ENCODE measurements at regions not wholly inside any gene's neighbourhood (a gene's known extent, or its start where the extent isn't known, plus 50 kb on each side); places are given as distances from the start of the nearest gene placed in this dataset.

DNA sequence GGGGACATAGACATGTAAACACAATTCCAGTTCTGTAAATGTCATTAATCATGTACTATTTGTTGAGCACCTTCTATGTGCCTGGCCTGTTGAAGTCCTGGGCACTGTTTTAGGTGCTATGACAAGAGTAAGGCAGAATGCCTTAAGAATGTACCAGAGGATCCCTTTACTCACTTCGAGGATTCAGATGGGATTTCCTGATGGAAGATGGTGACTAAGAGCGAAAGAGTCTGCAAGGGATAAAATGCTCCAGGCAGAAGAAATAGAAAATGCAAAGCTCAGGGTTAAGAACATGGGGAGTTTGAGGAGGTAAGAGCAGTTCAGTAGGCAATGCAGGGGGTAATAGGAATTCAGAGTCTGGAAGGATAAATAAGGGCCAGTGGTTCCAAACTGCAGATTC lies 671.3 kb upstream of the TBX3 start:
- DNase-seq (ENCODE audit: low spot score), result no peak

DNA sequence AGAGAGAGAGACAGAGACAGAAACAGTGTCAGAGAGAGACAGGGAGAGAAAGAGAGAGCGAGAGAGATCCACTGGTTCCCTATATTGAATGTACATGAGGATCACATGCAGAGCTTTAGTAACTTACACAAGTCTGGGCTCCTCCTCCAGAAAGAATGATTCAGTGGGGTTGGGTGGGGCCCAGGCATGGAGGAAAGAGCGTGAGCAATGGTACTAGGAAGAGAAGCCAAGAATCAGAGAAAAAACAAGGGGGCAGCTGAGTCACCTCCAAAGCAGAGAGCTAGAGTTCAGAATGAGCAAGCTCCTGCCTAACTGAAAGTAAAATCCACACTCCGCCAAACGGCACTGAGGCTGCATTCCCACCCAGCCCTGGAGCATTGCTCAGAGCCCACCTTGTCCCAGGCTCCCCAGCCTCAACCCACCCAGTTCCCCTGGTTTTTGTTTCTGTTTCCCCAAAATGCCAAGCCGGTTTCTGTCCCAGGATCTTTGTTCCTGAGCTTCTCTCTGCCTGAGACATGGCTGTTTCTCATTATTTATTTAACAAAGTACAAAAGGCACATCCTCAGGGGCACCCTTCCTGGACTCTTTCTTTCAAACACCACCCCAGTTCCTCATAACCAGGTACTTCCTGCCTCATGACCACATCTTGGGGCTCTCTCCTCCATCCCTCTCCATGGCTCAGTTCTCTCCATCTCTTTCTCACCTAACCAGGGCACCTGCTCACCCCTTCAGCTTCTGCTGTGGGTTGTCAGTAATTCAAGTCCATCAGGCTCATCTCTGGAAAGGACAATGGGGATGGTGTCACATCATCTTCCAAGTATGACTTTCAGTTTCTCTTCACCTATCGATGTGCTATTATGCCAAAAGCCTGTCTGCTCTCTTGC lies 670.3 kb upstream of the TBX3 start:
- DNase-seq (ENCODE audit: low spot score), result no peak

DNA sequence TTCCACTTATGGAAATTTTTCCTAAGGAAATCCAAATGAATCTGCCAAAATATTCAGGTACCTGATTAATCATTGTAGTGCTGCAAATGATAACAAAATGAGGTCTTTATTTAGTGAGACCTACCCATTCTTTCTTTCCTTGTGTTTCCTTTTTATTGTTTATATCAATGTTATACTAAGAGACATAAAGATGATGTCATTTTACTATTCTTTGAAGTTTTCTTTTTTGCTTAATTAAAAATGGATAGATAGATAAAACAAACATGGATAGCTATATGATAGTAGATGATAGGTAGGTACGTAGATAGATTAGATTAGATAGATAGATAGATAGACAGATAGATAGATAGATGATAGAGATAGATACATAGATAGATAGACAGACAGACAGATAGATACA lies 669.5 kb upstream of the TBX3 start:
- no peak for DNase-seq (ENCODE audit: low spot score)

DNA sequence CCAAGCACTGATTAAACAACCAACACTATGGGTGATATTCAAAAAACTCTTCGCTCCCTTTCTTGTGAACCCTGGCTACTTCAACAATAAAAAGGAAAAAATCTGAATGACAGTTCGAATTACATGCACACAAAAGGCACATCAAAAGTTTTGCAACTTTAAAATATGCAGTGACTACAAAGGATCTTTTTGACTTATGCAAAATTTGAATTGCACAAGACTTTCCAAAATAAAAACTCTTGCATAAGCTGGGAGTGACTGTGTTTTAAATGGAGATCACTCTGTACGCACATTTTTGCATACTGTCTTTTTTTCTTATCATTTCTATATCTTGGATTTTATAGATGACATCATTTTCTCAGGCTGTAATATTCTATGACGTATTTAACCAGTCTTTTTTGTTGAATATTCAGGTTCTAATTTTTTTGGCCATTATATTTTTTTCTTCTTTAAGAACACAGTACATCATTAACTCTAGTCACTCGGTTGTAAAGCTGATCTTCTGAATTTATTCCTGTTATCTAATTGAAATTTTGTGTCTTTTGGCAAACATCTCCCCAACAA lies 667.6 kb upstream of the TBX3 start:
- no peak for DNase-seq (ENCODE audit: low spot score)

DNA sequence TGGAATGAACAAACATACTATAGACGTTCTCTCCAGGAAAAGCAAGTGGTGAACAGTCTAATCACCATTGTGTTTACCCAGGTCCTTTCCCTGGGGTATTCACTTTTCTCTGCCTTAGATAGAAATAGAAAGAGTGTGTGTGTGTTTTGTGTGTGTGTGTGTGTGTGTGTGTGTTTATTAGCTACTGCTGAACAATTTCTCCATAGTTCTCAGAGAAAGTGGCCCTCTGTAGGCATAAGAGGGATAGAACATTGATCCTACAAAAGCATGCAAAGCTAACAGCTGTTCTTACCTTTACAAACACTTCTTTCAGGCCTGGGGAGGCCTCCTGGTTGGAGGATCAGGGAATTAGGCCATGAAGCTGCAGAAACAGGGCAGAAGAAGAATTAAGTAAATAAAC lies 665.7 kb upstream of the TBX3 start:
- DNase-seq (ENCODE audit: low spot score), result no peak

DNA sequence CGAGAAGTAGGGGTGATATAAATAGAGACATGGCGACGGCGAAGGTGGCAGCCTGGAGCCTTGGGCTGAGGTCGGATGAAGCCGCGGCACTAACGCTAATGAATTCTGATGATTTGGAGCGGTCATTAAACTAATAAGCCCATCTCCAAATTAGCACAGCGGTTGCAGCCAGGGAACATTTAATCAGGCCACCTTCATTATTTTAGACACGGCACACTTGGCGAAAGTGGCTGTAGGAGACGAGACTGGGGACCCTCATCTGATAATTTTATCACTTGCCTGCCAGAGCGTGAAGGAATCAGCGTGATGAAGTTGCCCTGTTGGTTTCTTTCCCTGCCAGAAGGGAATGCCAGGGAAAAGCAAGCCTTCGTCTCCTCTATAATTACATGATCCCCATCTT lies 664.3 kb upstream of the TBX3 start:
- no peak for DNase-seq (ENCODE audit: low spot score)

DNA sequence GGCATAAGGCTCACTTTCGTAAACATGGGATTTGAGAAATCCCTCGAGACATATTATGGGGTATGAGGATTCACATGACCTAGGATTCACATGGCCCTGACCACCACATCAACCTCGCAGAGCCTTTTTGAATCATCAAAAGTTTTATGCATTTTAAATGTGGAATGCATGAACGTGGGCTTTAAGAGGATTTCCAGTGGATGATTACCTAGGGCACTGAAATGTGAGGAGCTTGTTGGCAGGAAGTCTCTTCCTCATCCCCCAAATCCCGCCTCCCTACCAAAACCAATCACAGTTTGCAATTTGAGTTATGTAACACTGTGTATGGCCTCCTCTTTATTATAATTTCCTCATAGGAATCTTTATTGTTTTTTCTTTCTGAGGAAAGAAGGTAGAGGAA lies 659.6 kb upstream of the TBX3 start:
- DNase-seq (ENCODE audit: low spot score), result no peak

DNA sequence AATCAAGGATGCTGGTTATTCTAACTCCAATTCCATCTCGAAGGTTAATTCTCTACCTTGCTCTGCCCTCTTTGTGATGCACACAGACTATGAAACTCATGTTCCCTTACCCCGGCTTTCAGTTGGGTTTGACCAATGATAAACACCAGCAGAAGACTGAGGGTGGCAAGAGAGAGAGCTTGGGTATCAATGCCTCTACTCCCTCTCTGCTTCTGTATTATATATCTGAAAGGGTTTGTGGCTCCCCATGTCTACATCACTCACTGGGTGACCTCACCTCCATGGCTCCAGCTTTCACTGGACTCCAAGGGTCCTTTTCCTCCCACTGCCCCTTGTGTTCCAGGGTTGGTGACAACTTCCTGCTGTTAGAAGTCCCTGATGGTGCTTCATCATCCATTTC lies 659.0 kb upstream of the TBX3 start:
- no peak for DNase-seq (ENCODE audit: low spot score)

DNA sequence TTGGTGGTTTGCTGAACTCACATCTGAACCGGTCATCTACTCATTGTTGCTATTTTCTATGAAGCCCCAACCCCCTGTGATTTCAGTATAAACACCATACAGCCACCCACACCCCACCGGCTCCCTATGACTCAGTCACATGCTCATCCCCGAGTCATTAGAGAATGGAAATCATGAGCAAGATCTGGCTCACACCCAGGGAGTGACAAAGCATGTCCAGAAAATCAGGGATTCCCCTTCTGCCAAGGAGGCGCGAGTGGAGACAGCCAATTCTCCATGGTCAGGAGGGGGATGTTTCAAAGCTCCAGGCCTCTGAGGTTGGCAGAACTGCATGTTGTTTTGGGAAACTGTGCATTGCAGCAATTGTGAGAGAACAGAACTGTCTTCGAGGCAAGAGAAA lies 657.5 kb upstream of the TBX3 start:
- no peak for DNase-seq (ENCODE audit: low spot score)

DNA sequence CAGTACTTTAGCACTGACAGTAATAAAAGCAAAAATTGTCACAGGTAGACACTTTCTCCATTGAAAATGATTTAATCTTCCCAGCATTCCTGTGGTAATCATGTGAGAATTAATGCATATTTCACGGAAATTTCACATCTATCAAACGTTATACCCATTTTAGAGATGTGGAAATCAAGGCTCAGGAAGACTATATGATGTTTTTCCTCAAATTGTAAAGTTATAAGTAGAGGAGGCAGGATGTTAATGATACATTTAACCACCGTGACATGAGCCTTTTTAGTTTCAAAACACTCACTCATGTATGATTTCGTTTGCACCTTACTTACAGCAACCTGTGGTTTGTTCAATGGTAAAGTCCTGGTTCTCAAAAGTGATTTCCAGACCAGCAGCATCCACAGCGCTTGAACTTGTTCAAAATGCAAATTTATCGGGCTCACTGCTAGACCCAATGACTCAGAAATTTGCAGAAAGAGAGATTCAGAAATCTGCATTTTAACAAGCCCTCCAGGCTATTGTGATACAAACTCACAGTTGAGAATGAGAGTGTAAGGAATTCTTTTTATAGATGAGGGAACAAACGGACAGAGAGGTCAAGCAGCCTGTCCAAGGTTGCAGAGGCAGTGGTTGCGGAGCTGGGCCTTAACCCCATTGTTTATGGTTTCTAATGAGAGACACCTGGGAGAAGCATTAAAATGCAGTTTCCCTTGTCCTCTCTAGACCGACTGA lies 654.8 kb upstream of the TBX3 start:
- DNase-seq (ENCODE audit: low spot score), result no peak

DNA sequence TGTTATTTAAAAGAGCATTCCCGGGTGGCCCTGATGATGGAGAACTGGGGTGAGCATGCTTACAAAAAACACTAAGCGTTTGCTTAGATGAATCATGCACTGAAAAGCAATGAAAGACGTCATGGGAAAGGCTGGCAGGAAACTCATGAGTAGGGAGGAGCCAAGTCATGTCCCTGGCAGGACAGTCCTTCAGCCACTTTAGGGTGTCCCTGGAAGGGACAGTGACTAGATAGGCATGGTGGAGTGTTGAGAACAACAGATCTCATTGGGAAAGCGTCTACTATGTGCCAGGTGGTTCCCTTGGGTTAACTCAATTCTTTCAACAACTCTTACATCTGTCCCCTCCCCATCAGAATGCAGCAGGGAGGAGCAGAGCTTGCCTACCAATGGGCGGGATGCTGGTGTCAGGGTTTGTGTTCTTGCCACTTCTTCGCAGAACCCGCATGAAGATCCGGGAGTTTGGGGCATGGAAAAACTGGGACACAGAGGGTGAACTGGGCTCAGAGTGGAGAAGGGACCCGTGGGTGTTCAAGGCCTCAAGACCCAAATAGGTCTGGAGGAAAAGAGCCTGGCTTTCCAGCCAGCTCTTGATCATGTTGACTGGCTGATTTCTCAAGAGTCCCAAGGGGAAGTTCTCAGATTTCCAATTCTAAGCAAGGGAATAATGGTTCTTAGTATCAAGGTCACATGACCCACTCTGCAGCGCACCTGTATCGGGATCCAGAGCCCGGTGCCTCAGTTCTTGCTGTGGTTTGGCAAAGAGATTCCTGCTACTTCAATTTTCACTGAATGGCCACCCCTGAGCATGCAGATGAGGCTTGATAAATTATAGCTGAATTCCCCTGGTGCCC lies 653.9 kb upstream of the TBX3 start:
- no peak for DNase-seq (ENCODE audit: low spot score)

DNA sequence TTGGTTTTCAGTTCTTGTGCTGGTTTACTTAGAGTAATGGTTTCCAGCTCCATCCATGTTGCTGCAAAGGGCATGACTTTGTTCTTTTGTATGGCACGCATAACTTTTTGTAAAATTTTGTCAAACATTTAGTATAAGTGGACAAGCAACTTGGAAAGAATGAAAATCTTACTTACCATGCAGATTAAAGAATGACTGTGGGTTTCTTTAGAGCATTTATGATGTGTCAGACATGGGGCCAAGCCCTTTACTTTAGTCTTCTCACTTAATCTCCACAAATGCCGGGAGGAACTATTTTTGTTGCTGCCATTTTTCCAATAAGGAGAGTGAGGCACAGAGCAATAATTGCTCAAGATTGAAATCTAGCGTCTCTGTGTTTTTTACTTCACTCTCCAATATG lies 652.5 kb upstream of the TBX3 start:
- DNase-seq (ENCODE audit: low spot score), result no peak

DNA sequence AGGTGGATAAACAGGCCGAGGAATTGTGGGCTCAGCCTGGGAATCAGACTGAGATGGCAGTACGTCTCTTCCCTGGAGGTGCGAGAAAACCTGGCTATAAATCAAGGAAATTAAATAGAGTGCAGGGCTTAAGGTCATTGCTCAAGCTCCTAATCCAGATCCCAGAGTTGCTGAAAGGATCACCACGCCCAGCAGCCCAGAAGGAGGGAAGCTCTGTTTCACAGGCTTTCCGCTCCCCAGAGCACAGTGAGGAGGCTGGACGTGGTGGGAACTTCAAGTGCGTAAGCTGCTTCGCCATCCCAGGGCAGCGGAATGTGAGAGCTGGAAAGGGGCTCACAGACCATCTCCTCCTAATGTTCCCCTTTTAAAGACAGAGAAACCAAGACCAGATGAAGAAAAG lies 651.6 kb upstream of the TBX3 start:
- DNase-seq (ENCODE audit: low spot score), result no peak

DNA sequence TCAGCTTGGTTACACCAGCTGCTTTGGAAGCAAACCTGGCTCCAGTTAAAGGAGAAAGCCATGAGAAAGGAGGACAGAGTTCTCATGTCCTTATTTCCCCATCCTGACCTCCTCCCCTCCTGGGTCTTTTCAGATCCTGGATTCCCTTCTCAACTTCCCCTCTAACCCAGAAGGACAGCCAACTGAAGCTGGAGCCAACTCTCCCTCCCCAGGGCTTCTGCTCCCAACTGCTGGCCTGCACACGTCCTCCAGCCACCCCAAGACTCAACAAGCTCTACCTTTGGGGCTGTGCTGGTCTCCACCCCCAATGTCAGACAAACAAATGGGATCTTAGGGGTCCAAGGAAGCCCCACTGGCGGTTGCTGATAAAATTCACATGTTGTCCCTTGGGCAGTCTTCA lies 651.1 kb upstream of the TBX3 start:
- no peak for DNase-seq (ENCODE audit: low spot score)

DNA sequence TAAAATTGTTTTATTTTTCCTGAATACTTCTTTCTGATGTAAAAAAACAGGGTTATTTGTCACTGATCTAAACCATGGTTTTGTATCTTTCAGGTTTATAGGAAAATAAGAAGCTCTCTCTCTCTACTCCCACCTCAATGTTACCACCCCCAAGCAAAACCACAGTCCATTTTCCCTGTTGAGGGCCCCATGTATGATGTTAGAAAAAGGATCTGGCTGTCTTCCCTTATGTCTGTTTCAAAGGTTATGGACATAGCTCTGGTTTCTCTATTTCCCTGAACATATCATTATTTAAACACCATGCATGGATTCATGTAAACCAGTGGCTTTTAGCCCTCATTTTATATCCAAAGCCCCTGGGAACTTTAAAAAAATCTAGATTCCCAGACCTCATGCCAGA lies 649.0 kb upstream of the TBX3 start:
- DNase-seq (ENCODE audit: low spot score), result no peak

DNA sequence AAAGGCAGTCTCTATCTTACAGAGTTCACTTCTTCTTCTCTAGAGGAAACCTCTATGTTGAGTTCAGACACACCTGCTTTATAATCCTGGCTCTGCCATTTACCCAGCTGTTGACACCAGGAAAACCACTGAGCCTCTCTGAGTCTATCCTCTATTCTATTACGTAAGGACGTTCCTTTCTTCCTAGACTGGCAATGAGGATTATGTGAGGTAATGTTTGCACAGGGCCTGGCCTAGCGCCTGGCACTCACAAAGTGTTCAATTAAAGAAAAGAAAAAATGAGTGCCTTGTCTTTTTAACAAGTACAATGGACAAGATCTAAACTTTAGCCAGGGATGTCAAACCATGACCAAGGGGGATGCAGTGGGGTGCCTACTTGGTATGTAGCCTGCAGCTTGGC lies 641.9 kb upstream of the TBX3 start:
- no peak for DNase-seq (ENCODE audit: low spot score)

DNA sequence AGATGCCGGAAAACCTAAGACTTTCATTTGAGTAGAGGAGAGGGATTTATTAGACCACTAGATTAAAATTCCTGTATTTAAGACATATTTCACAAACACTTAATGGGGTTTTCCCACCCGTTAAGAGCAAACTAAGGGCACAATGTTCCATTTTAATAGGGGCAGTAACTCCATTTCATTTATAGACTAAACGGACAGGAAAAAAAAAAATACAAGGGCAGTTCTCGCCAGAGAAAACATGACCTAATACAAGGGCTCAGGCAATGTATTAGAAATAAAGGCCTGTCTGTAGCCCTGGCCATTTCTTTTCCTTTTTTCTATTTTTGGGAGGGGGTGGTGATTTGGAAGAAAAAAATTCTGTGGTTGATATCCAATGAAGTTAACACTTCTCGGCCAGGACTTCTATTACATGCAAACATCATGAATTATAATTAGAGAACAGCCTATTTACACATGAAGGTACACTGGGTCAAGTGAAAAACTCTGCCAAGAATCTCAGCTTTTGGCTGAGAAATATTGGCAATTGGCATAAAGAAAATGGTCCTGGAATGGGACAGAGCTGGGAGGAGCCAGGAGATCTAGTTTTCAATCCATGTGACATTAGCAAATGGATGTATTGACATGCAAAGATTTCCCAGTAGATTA lies 641.1 kb upstream of the TBX3 start:
- no peak for DNase-seq (ENCODE audit: low spot score)

DNA sequence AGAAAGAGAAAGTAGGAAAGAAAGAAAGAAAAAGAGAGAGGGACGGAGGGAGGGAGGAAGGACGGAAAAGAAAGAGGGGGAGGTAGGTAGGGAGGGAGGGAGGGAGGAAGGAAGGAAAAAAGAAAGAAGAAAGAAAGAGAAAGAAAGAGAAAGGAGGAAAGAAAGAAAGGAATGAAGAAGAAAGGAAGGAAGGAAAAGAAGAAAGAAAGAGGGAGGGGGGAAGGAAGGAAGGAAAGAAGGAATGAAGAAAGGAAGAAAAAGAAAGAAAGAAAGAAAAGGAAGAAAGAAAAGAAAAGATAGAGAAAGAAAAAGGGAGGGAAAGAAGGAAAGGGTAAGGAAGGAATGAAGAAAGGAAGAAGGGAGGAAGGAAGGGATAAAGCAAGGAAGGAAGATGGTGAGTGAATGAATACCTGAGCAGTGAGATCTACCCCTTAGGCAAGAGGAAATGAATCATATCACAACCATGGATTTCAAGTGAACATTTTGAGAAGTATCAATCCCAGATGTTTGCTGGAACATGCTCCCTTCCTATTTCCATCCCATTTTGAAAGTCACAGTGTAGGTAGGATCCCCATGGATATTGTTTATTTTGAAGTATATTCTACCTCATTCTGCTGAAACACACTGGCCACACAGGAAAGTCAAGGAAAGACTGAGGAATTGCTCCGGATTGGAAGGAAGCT lies 639.4 kb upstream of the TBX3 start:
- no peak for DNase-seq (ENCODE audit: low spot score)

DNA sequence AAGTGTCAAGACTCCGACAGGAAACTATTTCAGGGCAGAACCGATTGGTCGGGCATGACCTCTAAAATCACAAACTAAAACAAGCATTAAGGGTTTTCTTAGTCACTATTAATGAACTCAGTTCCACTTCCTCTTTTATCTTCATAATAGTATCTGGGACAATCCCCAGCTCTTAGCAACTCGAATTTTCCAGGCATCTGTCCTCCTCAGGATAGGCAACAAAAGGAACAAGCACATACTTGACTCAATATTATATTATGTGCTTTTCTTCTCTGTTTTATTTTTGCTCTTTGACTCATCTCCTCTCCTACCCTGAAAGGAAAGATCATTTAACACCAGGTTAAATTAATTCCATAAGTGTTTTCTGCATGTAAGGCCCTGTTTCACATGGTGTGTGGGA lies 638.3 kb upstream of the TBX3 start:
- DNase-seq (ENCODE audit: low spot score), result peak; percentile 39

DNA sequence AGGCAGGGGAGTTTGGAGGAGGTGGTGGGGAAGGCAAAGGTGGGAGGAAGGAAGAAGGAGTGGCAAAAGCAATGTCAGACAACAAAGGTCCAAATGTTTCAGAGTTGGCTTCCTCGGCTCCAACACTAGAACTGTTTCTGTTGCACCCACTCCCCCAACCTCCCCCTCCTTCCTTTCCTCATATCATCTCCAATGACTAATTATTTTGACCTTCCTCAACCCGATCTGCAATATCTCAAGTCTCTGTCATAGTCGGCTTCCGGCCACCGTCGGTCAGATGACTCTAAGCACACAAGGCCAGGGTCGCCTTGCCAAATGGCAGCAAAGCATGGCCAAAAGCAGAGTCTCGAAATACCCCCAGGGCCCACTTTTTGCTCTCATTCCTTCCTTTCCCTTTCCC lies 637.0 kb upstream of the TBX3 start:
- no peak for DNase-seq (ENCODE audit: low spot score)

DNA sequence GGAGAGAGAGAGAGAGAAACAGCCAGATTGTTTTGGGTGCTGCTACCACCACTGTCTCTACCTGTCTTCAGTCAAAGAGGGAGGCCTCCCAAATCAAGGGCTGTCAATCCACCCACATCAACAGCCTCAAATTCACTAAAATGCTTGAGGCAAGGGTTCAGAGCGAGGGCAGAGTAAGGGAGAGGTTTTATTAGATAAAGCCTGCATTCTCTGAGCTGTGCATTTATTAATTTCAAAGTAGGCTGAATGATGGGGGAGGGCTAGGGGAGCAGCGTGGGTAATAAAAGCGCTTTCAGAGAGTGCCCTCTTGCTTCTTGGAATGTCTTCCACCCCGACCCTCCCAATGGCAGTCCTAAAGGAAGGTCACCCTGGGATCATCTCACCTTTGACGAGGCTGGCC lies 636.5 kb upstream of the TBX3 start:
- no peak for DNase-seq (ENCODE audit: low spot score)
